ENCODE measurements at regions not wholly inside any gene's neighbourhood (a gene's known extent, or its start where the extent isn't known, plus 50 kb on each side); places are given as distances from the start of the nearest gene placed in this dataset.
"Not testable (repeated sequence)": the region's sequence is repeated elsewhere in the genome, so short reads cannot be mapped to it uniquely, and the experiment has no call there.

GRCh38 chr16:80103463-80103862, 437.3 kb upstream of the DYNLRB2 start:
- Histone ChIP-seq H3K9me3 (ENCODE audit: control insufficient read depth, low read length) (no peaks in the 10 kb centered on the region), H3K4me3 (ENCODE audit: insufficient read depth, low read depth, low read length) (no peak overlapping the region), H3K27ac (ENCODE audit: insufficient read depth, low read depth, low read length, poor library complexity, severe bottlenecking) (no peak overlapping the region), H3K27me3 (ENCODE audit: control insufficient read depth, insufficient read depth, low read length, poor library complexity, severe bottlenecking) (no peaks in the 10 kb centered on the region), H3K4me1 (ENCODE audit: control insufficient read depth, insufficient read depth, low read length) (no peaks in the 10 kb centered on the region), H3K36me3 (ENCODE audit: control insufficient read depth, insufficient read depth, low read length) (no peaks in the 10 kb centered on the region)
- 94 to 97% methylated on average over 7 of the region's 7 CpGs for WGBS, 2 experiments

- no peaks in the 10 kb centered on the region for H3K36me3 ChIP-seq (ENCODE audit: control insufficient read depth, insufficient read depth, low read length)
- no peaks in the 10 kb centered on the region for H3K27me3 ChIP-seq (ENCODE audit: control insufficient read depth, insufficient read depth, low read length, poor library complexity, severe bottlenecking)
- H3K9me3 ChIP-seq (ENCODE audit: control insufficient read depth, low read length), result no peaks in the 10 kb centered on the region
- no peak overlapping the region for H3K4me3 ChIP-seq (ENCODE audit: insufficient read depth, low read depth, low read length)
- H3K27ac ChIP-seq (ENCODE audit: insufficient read depth, low read depth, low read length, poor library complexity, severe bottlenecking), result no peak overlapping the region
- H3K4me1 ChIP-seq (ENCODE audit: control insufficient read depth, insufficient read depth, low read length), result no peaks in the 10 kb centered on the region
Measured at GRCh38 chr16:80100846-80101451, 439.8 kb upstream of the DYNLRB2 start.

GRCh38 chr16:80100186-80100585, 440.6 kb upstream of the DYNLRB2 start:
- Histone ChIP-seq H3K9me3 (ENCODE audit: control insufficient read depth, low read length) (no peaks in the 10 kb centered on the region), H3K27ac (ENCODE audit: insufficient read depth, low read depth, low read length, poor library complexity, severe bottlenecking) (no peak overlapping the region), H3K4me1 (ENCODE audit: control insufficient read depth, insufficient read depth, low read length) (no peaks in the 10 kb centered on the region), H3K27me3 (ENCODE audit: control insufficient read depth, insufficient read depth, low read length, poor library complexity, severe bottlenecking) (no peaks in the 10 kb centered on the region), H3K36me3 (ENCODE audit: control insufficient read depth, insufficient read depth, low read length) (no peaks in the 10 kb centered on the region), H3K4me3 (ENCODE audit: insufficient read depth, low read depth, low read length) (no peak overlapping the region)

- Histone ChIP-seq H3K4me3 (ENCODE audit: insufficient read depth, low read depth, low read length) (no peak overlapping the region), H3K4me1 (ENCODE audit: control insufficient read depth, insufficient read depth, low read length) (no peaks in the 10 kb centered on the region), H3K36me3 (ENCODE audit: control insufficient read depth, insufficient read depth, low read length) (no peaks in the 10 kb centered on the region), H3K9me3 (ENCODE audit: control insufficient read depth, low read length) (no peaks in the 10 kb centered on the region), H3K27ac (ENCODE audit: insufficient read depth, low read depth, low read length, poor library complexity, severe bottlenecking) (no peak overlapping the region), H3K27me3 (ENCODE audit: control insufficient read depth, insufficient read depth, low read length, poor library complexity, severe bottlenecking) (no peaks in the 10 kb centered on the region)
- 80 to 91% methylated on average over 1 of the region's 1 CpG for WGBS, 2 experiments
Measured at GRCh38 chr16:80097098-80097497, 443.7 kb upstream of the DYNLRB2 start.

- Histone ChIP-seq H3K4me3 (ENCODE audit: insufficient read depth, low read depth, low read length) (no peak overlapping the region), H3K4me1 (ENCODE audit: control insufficient read depth, insufficient read depth, low read length) (no peaks in the 10 kb centered on the region), H3K9me3 (ENCODE audit: control insufficient read depth, low read length) (no peaks in the 10 kb centered on the region), H3K27me3 (ENCODE audit: control insufficient read depth, insufficient read depth, low read length, poor library complexity, severe bottlenecking) (no peaks in the 10 kb centered on the region), H3K27ac (ENCODE audit: insufficient read depth, low read depth, low read length, poor library complexity, severe bottlenecking) (no peak overlapping the region), H3K36me3 (ENCODE audit: control insufficient read depth, insufficient read depth, low read length) (no peaks in the 10 kb centered on the region)
- 92 to 93% methylated on average over 4 of the region's 4 CpGs for WGBS, 2 experiments
Measured at GRCh38 chr16:80092681-80093080, 448.1 kb upstream of the DYNLRB2 start.

GRCh38 chr16:80091453-80091852, 449.3 kb upstream of the DYNLRB2 start:
- 4 to 10% methylated on average over 2 of the region's 4 CpGs for WGBS, 2 experiments
- not testable (repeated sequence) for H3K36me3 ChIP-seq (ENCODE audit: control insufficient read depth, insufficient read depth, low read length); H3K9me3 ChIP-seq (ENCODE audit: control insufficient read depth, low read length); H3K27ac ChIP-seq (ENCODE audit: insufficient read depth, low read depth, low read length, poor library complexity, severe bottlenecking); H3K4me3 ChIP-seq (ENCODE audit: insufficient read depth, low read depth, low read length); H3K27me3 ChIP-seq (ENCODE audit: control insufficient read depth, insufficient read depth, low read length, poor library complexity, severe bottlenecking); H3K4me1 ChIP-seq (ENCODE audit: control insufficient read depth, insufficient read depth, low read length)

- 93 to 95% methylated on average over 2 of the region's 2 CpGs for WGBS, 2 experiments
- H3K9me3 ChIP-seq (ENCODE audit: control insufficient read depth, low read length), result no peaks in the 10 kb centered on the region
- H3K27ac ChIP-seq (ENCODE audit: insufficient read depth, low read depth, low read length, poor library complexity, severe bottlenecking), result no peak overlapping the region
Measured at GRCh38 chr16:80085606-80086005, 455.2 kb upstream of the DYNLRB2 start.

GRCh38 chr16:80084614-80085013, 456.2 kb upstream of the DYNLRB2 start:
- Histone ChIP-seq H3K27ac (ENCODE audit: insufficient read depth, low read depth, low read length, poor library complexity, severe bottlenecking) (no peak overlapping the region), H3K4me3 (ENCODE audit: insufficient read depth, low read depth, low read length) (no peak overlapping the region), H3K27me3 (ENCODE audit: control insufficient read depth, insufficient read depth, low read length, poor library complexity, severe bottlenecking) (peaks cover 5% of the 10 kb centered on the region), H3K36me3 (ENCODE audit: control insufficient read depth, insufficient read depth, low read length) (no peaks in the 10 kb centered on the region), H3K4me1 (ENCODE audit: control insufficient read depth, insufficient read depth, low read length) (no peaks in the 10 kb centered on the region), H3K9me3 (ENCODE audit: control insufficient read depth, low read length) (no peaks in the 10 kb centered on the region)
- WGBS, 2 experiments, result 26 to 28% methylated on average over 5 of the region's 5 CpGs

More at GRCh38 chr16:80085606-80086005, 455.2 kb upstream of the DYNLRB2 start:
- peaks cover 5% of the 10 kb centered on the region for H3K27me3 ChIP-seq (ENCODE audit: control insufficient read depth, insufficient read depth, low read length, poor library complexity, severe bottlenecking)
- no peak overlapping the region for H3K4me3 ChIP-seq (ENCODE audit: insufficient read depth, low read depth, low read length)
- H3K36me3 ChIP-seq (ENCODE audit: control insufficient read depth, insufficient read depth, low read length), result no peaks in the 10 kb centered on the region
- H3K4me1 ChIP-seq (ENCODE audit: control insufficient read depth, insufficient read depth, low read length), result no peaks in the 10 kb centered on the region

GRCh38 chr16:80084163-80084562, 456.6 kb upstream of the DYNLRB2 start:
- Histone ChIP-seq H3K36me3 (ENCODE audit: control insufficient read depth, insufficient read depth, low read length) (no peaks in the 10 kb centered on the region), H3K9me3 (ENCODE audit: control insufficient read depth, low read length) (no peaks in the 10 kb centered on the region), H3K27me3 (ENCODE audit: control insufficient read depth, insufficient read depth, low read length, poor library complexity, severe bottlenecking) (peaks cover 5% of the 10 kb centered on the region), H3K27ac (ENCODE audit: insufficient read depth, low read depth, low read length, poor library complexity, severe bottlenecking) (no peak overlapping the region), H3K4me1 (ENCODE audit: control insufficient read depth, insufficient read depth, low read length) (no peaks in the 10 kb centered on the region), H3K4me3 (ENCODE audit: insufficient read depth, low read depth, low read length) (no peak overlapping the region)
- 94 to 98% methylated on average over 3 of the region's 3 CpGs for WGBS, 2 experiments

- Histone ChIP-seq H3K9me3 (ENCODE audit: control insufficient read depth, low read length) (no peaks in the 10 kb centered on the region), H3K4me3 (ENCODE audit: insufficient read depth, low read depth, low read length) (no peak overlapping the region), H3K36me3 (ENCODE audit: control insufficient read depth, insufficient read depth, low read length) (no peaks in the 10 kb centered on the region), H3K27ac (ENCODE audit: insufficient read depth, low read depth, low read length, poor library complexity, severe bottlenecking) (no peak overlapping the region), H3K4me1 (ENCODE audit: control insufficient read depth, insufficient read depth, low read length) (no peaks in the 10 kb centered on the region), H3K27me3 (ENCODE audit: control insufficient read depth, insufficient read depth, low read length, poor library complexity, severe bottlenecking) (peaks cover 5% of the 10 kb centered on the region)
Measured at GRCh38 chr16:80082906-80083305, 457.9 kb upstream of the DYNLRB2 start.

GRCh38 chr16:80081846-80082245, 458.9 kb upstream of the DYNLRB2 start:
- H3K4me3 ChIP-seq (ENCODE audit: insufficient read depth, low read depth, low read length), result no peak overlapping the region
- WGBS, 2 experiments, result 87 to 89% methylated on average over 5 of the region's 5 CpGs
- H3K36me3 ChIP-seq (ENCODE audit: control insufficient read depth, insufficient read depth, low read length), result no peaks in the 10 kb centered on the region
- no peak overlapping the region for H3K27ac ChIP-seq (ENCODE audit: insufficient read depth, low read depth, low read length, poor library complexity, severe bottlenecking)
- no peaks in the 10 kb centered on the region for H3K4me1 ChIP-seq (ENCODE audit: control insufficient read depth, insufficient read depth, low read length)
- H3K9me3 ChIP-seq (ENCODE audit: control insufficient read depth, low read length), result no peaks in the 10 kb centered on the region
- peaks cover 5% of the 10 kb centered on the region for H3K27me3 ChIP-seq (ENCODE audit: control insufficient read depth, insufficient read depth, low read length, poor library complexity, severe bottlenecking)
